H1 (cell line): ENCODE measurements at regions not wholly inside any gene's neighbourhood (a gene's known extent, or its start where the extent isn't known, plus 50 kb on each side); places are given as distances from the start of the nearest gene placed in this dataset.

Experiments used
- CTCF ChIA-PET: fragments of 300-600 bp; sonication (Branson Sonifier 250); formaldehyde crosslinking; loops from one replicate; lab custom pipeline; 2021; ENCODE audit not compliant: partially characterized antibody; lab: Charles Lee
- POLR2A ChIA-PET: fragments of 300-600 bp; sonication (Branson Sonifier 250); formaldehyde crosslinking; loops from one replicate; lab custom pipeline; 2021; ENCODE audit warnings: inconsistent platforms; ENCODE audit not compliant: partially characterized antibody; lab: Charles Lee
- DNase-seq, 2 experiments: peaks; one replicate each; pipeline versions ENCODE4 v3.0.0 to v3.0.0-alpha.2; 2010 to 2022; ENCODE audit warnings: low spot score in 2 of 2, low read depth in 1 of 2, mixed read lengths in 1 of 2
- FAIRE-seq: peaks from 2 replicates; lab custom pipeline; 2011; peaks lifted over from hg19 to GRCh38; lab: Jason Lieb, UNC
- H2AFZ ChIP-seq: 2 replicates; pipeline ENCODE4 v1.8.1; 2012; ENCODE audit warnings: low read length, inconsistent platforms
- H2AK5ac ChIP-seq: 2 replicates; pipeline ENCODE4 v1.6.1; 2013; ENCODE audit warnings: low read depth, low read length
- H2BK120ac ChIP-seq: replicated peaks from 2 replicates; pipeline ENCODE3; 2013; ENCODE audit warnings: low read depth, low read length, inconsistent platforms
- H2BK12ac ChIP-seq: 2 replicates; pipeline ENCODE4 v1.6.1; 2013; ENCODE audit warnings: low read depth, low read length
- H2BK15ac ChIP-seq: 2 replicates; pipeline ENCODE4 v1.6.1; 2013; ENCODE audit warnings: low read length
- H2BK20ac ChIP-seq: 2 replicates; pipeline ENCODE4 v1.6.1; 2013; ENCODE audit warnings: low read length
- H2BK5ac ChIP-seq: 2 replicates; pipeline ENCODE4 v1.6.1; 2013; ENCODE audit warnings: low read depth, low read length
- H3K14ac ChIP-seq: 2 replicates; pipeline ENCODE4 v1.6.1; 2013; ENCODE audit warnings: inconsistent platforms; ENCODE audit not compliant: insufficient read length
- H3K18ac ChIP-seq: 2 replicates; pipeline ENCODE4 v1.6.1; 2013; ENCODE audit warnings: low read length; ENCODE audit errors: extremely low read depth
- H3K23ac ChIP-seq: 2 replicates; pipeline ENCODE4 v1.6.1; 2013; ENCODE audit warnings: inconsistent platforms; ENCODE audit not compliant: insufficient read length
- H3K23me2 ChIP-seq: 2 replicates; pipeline ENCODE4 v1.6.1; 2013; ENCODE audit warnings: low read depth, low read length
- H3K27ac ChIP-seq: 2 replicates; pipeline ENCODE4 v1.6.1; 2011; ENCODE audit warnings: low read depth, low read length, inconsistent platforms
- H3K27me3 ChIP-seq, 4 experiments: replicated peaks in 1 of 4; 1 replicate in 1 of 4; 2 replicates in 3 of 4; pipeline versions ENCODE4 v1.6.1 to v1.8.1; 2011 to 2013; ENCODE audit warnings: low read length in 3 of 4, mild to moderate bottlenecking in 3 of 4, inconsistent platforms in 2 of 4, mixed read lengths in 2 of 4, moderate library complexity in 1 of 4; ENCODE audit not compliant: control insufficient read depth in 3 of 4, insufficient read depth in 3 of 4; ENCODE audit errors: extremely low read depth in 1 of 4
- H3K36me3 ChIP-seq, 4 experiments: 2 replicates each; pipeline versions ENCODE4 v1.6.1 to v1.8.1; 2011 to 2013; ENCODE audit warnings: mild to moderate bottlenecking in 4 of 4, low read length in 3 of 4, moderate library complexity in 2 of 4, control low read depth in 1 of 4, inconsistent platforms in 1 of 4; ENCODE audit not compliant: insufficient read depth in 4 of 4, control insufficient read depth in 2 of 4
- H3K4ac ChIP-seq: replicated peaks from 2 replicates; pipeline ENCODE3; 2013; ENCODE audit warnings: low read length, low read depth, mixed read lengths, inconsistent platforms; ENCODE audit not compliant: insufficient read length
- H3K4me1 ChIP-seq, 4 experiments: replicated peaks in 1 of 4; 1 replicate in 1 of 4; 2 replicates in 3 of 4; pipeline versions ENCODE4 v1.6.1 to v1.8.1; 2011 to 2013; ENCODE audit warnings: low read length in 3 of 4, inconsistent platforms in 2 of 4, mixed read lengths in 1 of 4; ENCODE audit not compliant: insufficient read depth in 4 of 4, control insufficient read depth in 3 of 4
- H3K4me2 ChIP-seq, 2 experiments: 2 replicates each; pipeline versions ENCODE4 v1.6.1 to v1.8.1; 2011 to 2013; ENCODE audit warnings: low read depth in 2 of 2, low read length in 2 of 2, control low read depth in 1 of 2, inconsistent platforms in 1 of 2, mild to moderate bottlenecking in 1 of 2; ENCODE audit not compliant: insufficient read depth in 1 of 2
- H3K4me3 ChIP-seq, 4 experiments: fragments of 200-600, 300-600 bp in 1 of 4; sonication (generic), shearing (Covaris generic), sonication (Bioruptor Twin) in 1 of 4; 2 replicates each; pipeline versions ENCODE4 v1.5.1 to v1.8.1; 2011 to 2016; ENCODE audit warnings: low read length in 4 of 4, low read depth in 3 of 4, control low read depth in 2 of 4, inconsistent platforms in 2 of 4, mild to moderate bottlenecking in 2 of 4, mixed read lengths in 1 of 4, moderate library complexity in 1 of 4; ENCODE audit not compliant: insufficient read depth in 2 of 4; ENCODE audit errors: extremely low read depth in 1 of 4
- H3K56ac ChIP-seq: replicated peaks from 2 replicates; pipeline ENCODE3; 2013; ENCODE audit warnings: low read depth, mild to moderate bottlenecking, mixed read lengths, low read length, inconsistent platforms; ENCODE audit not compliant: insufficient read length
- H3K79me1 ChIP-seq: 2 replicates; pipeline ENCODE4 v1.6.1; 2013; ENCODE audit warnings: low read depth, low read length, control low read depth
- H3K79me2 ChIP-seq, 2 experiments: 2 replicates each; pipeline versions ENCODE4 v1.6.1 to v1.8.1; 2012 to 2013; ENCODE audit warnings: low read length in 2 of 2, mild to moderate bottlenecking in 2 of 2, inconsistent platforms in 1 of 2; ENCODE audit not compliant: insufficient read depth in 2 of 2, control insufficient read depth in 1 of 2
- H3K9ac ChIP-seq, 4 experiments: replicated peaks in 1 of 4; 1 replicate in 1 of 4; 2 replicates in 3 of 4; pipeline versions ENCODE4 v1.6.1 to v1.8.1; 2011 to 2013; ENCODE audit warnings: low read depth in 3 of 4, low read length in 3 of 4, control low read depth in 2 of 4, mild to moderate bottlenecking in 2 of 4, moderate library complexity in 2 of 4, inconsistent platforms in 1 of 4; ENCODE audit errors: extremely low read depth in 1 of 4
- H3K9me3 ChIP-seq, 2 experiments: 2 replicates each; pipeline versions ENCODE4 v1.6.1 to v1.8.1; 2012 to 2013; ENCODE audit warnings: mild to moderate bottlenecking in 2 of 2, moderate library complexity in 2 of 2, control low read depth in 1 of 2, inconsistent platforms in 1 of 2, low read depth in 1 of 2, low read length in 1 of 2, mixed read lengths in 1 of 2; ENCODE audit not compliant: insufficient read depth in 2 of 2
- H4K20me1 ChIP-seq, 2 experiments: replicated peaks in 1 of 2; 2 replicates each; pipeline versions ENCODE3 to v1.8.1; 2011 to 2013; ENCODE audit warnings: inconsistent platforms in 2 of 2, low read length in 2 of 2, mild to moderate bottlenecking in 1 of 2; ENCODE audit not compliant: insufficient read depth in 2 of 2, control insufficient read depth in 1 of 2
- H4K5ac ChIP-seq: 2 replicates; pipeline ENCODE4 v1.6.1; 2013; ENCODE audit warnings: low read length, low read depth, mixed read lengths, inconsistent platforms; ENCODE audit not compliant: insufficient read length
- H4K8ac ChIP-seq: 2 replicates; pipeline ENCODE4 v1.8.0; 2013; ENCODE audit warnings: mild to moderate bottlenecking, moderate library complexity, low read length, inconsistent platforms; ENCODE audit not compliant: insufficient read depth; ENCODE audit errors: extremely low read depth
- H4K91ac ChIP-seq: replicated peaks from 2 replicates; pipeline ENCODE3; 2013; ENCODE audit warnings: low read length, mixed read lengths, inconsistent platforms; ENCODE audit not compliant: insufficient read length
- WGBS, 2 experiments: shearing (Covaris generic) in 1 of 2; methylation state at CpG; one replicate each; pipeline versions ENCODE4 v1.1.6 to v1.1.7; 2013 to 2015; ENCODE audit warnings: low lambda C conversion rate in 2 of 2, mixed read lengths in 2 of 2, inconsistent platforms in 1 of 2, low coverage in 1 of 2, missing lambda C conversion rate in 1 of 2; ENCODE audit not compliant: insufficient replicate concordance in 2 of 2, insufficient coverage in 1 of 2, insufficient read length in 1 of 2; ENCODE audit errors: extremely low coverage in 1 of 2, missing lambda C conversion rate in 1 of 2; 5-methylcytosine and 5-hydroxymethylcytosine counted together
- TF ChIP-seq, protein P1 (sequence below): fragments of 300-600 bp; sonication (generic); IDR thresholded peaks from 2 replicates; pipeline ENCODE4 v1.7.1; 2012; ENCODE audit warnings: low read length, moderate library complexity, mild to moderate bottlenecking, inconsistent platforms; ENCODE audit not compliant: insufficient replicate concordance

GRCh38 chr16:77137045-77137444 is 53.9 kb upstream of the MON1B start:
- no peak overlapping the region for H2BK12ac ChIP-seq
- H3K14ac ChIP-seq: no peak overlapping the region
- no peaks in the 10 kb centered on the region for H3K36me3 ChIP-seq
- no peak overlapping the region for H3K27ac ChIP-seq
- no peak overlapping the region for H3K18ac ChIP-seq
- no peak overlapping the region for H2AK5ac ChIP-seq
- no peak overlapping the region for H2AFZ ChIP-seq
- POLR2A ChIA-PET: no interaction called here
- no peak overlapping the region for H2BK15ac ChIP-seq
- H3K23ac ChIP-seq: no peak overlapping the region
- H4K91ac ChIP-seq: no peak overlapping the region
- no peak overlapping the region for H4K8ac ChIP-seq
- H3K23me2 ChIP-seq: no peaks in the 10 kb centered on the region
- H3K4ac ChIP-seq: no peak overlapping the region
- H2BK20ac ChIP-seq: no peak overlapping the region
- no peaks in the 10 kb centered on the region for H3K9me3 ChIP-seq
- H3K56ac ChIP-seq: no peak overlapping the region
- H2BK120ac ChIP-seq: no peak overlapping the region
- no peaks in the 10 kb centered on the region for H3K79me2 ChIP-seq
- H3K27me3 ChIP-seq: no peaks in the 10 kb centered on the region
- H3K4me3 ChIP-seq: no peak overlapping the region
- H3K79me1 ChIP-seq: no peaks in the 10 kb centered on the region
- peaks cover 0 to 3% (median 2%) of the 10 kb centered on the region in 4 experiments; a peak in 2 of 7 replicates for H3K4me1 ChIP-seq
- WGBS, 2 experiments: 82% methylated on average over 3 of the region's 3 CpGs; no CpG with 5 or more reads in 1 of the 2 experiments
- H3K4me2 ChIP-seq: no peak overlapping the region
- H3K9ac ChIP-seq: no peak overlapping the region
- no peak overlapping the region for H4K5ac ChIP-seq
- no peaks in the 10 kb centered on the region for H4K20me1 ChIP-seq
- DNase-seq: no peak
- CTCF ChIA-PET: no interaction called here
- FAIRE-seq: no peak
- no peak overlapping the region for H2BK5ac ChIP-seq
- TF ChIP-seq, protein P1, sequence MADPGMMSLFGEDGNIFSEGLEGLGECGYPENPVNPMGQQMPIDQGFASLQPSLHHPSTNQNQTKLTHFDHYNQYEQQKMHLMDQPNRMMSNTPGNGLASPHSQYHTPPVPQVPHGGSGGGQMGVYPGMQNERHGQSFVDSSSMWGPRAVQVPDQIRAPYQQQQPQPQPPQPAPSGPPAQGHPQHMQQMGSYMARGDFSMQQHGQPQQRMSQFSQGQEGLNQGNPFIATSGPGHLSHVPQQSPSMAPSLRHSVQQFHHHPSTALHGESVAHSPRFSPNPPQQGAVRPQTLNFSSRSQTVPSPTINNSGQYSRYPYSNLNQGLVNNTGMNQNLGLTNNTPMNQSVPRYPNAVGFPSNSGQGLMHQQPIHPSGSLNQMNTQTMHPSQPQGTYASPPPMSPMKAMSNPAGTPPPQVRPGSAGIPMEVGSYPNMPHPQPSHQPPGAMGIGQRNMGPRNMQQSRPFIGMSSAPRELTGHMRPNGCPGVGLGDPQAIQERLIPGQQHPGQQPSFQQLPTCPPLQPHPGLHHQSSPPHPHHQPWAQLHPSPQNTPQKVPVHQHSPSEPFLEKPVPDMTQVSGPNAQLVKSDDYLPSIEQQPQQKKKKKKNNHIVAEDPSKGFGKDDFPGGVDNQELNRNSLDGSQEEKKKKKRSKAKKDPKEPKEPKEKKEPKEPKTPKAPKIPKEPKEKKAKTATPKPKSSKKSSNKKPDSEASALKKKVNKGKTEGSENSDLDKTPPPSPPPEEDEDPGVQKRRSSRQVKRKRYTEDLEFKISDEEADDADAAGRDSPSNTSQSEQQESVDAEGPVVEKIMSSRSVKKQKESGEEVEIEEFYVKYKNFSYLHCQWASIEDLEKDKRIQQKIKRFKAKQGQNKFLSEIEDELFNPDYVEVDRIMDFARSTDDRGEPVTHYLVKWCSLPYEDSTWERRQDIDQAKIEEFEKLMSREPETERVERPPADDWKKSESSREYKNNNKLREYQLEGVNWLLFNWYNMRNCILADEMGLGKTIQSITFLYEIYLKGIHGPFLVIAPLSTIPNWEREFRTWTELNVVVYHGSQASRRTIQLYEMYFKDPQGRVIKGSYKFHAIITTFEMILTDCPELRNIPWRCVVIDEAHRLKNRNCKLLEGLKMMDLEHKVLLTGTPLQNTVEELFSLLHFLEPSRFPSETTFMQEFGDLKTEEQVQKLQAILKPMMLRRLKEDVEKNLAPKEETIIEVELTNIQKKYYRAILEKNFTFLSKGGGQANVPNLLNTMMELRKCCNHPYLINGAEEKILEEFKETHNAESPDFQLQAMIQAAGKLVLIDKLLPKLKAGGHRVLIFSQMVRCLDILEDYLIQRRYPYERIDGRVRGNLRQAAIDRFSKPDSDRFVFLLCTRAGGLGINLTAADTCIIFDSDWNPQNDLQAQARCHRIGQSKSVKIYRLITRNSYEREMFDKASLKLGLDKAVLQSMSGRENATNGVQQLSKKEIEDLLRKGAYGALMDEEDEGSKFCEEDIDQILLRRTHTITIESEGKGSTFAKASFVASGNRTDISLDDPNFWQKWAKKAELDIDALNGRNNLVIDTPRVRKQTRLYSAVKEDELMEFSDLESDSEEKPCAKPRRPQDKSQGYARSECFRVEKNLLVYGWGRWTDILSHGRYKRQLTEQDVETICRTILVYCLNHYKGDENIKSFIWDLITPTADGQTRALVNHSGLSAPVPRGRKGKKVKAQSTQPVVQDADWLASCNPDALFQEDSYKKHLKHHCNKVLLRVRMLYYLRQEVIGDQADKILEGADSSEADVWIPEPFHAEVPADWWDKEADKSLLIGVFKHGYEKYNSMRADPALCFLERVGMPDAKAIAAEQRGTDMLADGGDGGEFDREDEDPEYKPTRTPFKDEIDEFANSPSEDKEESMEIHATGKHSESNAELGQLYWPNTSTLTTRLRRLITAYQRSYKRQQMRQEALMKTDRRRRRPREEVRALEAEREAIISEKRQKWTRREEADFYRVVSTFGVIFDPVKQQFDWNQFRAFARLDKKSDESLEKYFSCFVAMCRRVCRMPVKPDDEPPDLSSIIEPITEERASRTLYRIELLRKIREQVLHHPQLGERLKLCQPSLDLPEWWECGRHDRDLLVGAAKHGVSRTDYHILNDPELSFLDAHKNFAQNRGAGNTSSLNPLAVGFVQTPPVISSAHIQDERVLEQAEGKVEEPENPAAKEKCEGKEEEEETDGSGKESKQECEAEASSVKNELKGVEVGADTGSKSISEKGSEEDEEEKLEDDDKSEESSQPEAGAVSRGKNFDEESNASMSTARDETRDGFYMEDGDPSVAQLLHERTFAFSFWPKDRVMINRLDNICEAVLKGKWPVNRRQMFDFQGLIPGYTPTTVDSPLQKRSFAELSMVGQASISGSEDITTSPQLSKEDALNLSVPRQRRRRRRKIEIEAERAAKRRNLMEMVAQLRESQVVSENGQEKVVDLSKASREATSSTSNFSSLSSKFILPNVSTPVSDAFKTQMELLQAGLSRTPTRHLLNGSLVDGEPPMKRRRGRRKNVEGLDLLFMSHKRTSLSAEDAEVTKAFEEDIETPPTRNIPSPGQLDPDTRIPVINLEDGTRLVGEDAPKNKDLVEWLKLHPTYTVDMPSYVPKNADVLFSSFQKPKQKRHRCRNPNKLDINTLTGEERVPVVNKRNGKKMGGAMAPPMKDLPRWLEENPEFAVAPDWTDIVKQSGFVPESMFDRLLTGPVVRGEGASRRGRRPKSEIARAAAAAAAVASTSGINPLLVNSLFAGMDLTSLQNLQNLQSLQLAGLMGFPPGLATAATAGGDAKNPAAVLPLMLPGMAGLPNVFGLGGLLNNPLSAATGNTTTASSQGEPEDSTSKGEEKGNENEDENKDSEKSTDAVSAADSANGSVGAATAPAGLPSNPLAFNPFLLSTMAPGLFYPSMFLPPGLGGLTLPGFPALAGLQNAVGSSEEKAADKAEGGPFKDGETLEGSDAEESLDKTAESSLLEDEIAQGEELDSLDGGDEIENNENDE: no peak
